ENCODE measurements at regions not wholly inside any gene's neighbourhood (a gene's known extent, or its start where the extent isn't known, plus 50 kb on each side); places are given as distances from the start of the nearest gene placed in this dataset.

DNA sequence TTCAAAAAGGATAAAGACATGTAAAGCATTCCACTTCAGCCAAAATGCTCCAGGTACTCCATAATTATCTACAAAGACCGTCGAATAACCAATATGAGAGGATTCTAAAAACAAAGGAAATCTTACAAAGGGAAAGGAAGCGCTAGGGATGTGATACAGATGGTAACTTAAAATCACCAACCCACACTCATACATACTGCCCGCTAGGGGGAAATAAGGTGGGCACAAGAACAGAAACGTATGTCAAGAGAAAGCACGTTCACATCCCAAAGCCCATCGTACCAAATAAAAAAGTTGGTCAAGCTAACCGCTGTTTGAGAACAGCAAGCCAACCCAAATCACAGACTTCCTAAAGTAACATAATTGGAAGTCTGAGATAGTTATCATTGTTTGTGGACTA is 429.4 kb downstream of the SHQ1 start:
- DNase-seq (ENCODE audit: low read depth, low spot score): no peak
- H3K27ac ChIP-seq: no peak overlapping the region

DNA sequence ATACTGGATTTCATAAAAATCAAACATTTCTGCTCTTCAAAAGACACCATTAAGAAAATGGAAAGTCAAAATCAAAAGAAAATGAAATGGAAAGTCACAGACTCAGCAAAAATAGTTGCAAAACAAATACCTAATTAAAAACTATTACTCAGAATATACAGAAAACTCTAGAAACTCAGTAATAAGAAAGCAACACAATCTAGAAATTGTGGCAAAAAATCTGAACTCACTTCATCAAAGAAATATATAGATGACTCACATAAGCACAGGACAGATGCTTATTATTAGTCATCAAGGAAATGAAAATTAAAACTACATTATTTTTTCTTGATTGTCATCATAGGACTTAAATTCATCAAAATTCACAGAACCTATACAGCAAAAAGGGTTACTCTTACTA is 430.0 kb downstream of the SHQ1 start:
- DNase-seq (ENCODE audit: low read depth, low spot score): no peak

GRCh38 chr3:72414481-72415016 is 433.7 kb downstream of the SHQ1 start:
- no peak for DNase-seq (ENCODE audit: low read depth, low spot score)
- H3K27ac ChIP-seq: no peak overlapping the region

More for the DNA sequence above, 430.0 kb downstream of the SHQ1 start:
- no peak overlapping the region for H3K27ac ChIP-seq

- no peak for DNase-seq (ENCODE audit: low read depth, low spot score)
- no peak overlapping the region for H3K27ac ChIP-seq
Observed at GRCh38 chr3:72413228-72413627, 435.0 kb downstream of the SHQ1 start.

- DNase-seq (ENCODE audit: low read depth, low spot score): no peak
Observed at GRCh38 chr3:72412340-72412956, 435.8 kb downstream of the SHQ1 start.

DNA sequence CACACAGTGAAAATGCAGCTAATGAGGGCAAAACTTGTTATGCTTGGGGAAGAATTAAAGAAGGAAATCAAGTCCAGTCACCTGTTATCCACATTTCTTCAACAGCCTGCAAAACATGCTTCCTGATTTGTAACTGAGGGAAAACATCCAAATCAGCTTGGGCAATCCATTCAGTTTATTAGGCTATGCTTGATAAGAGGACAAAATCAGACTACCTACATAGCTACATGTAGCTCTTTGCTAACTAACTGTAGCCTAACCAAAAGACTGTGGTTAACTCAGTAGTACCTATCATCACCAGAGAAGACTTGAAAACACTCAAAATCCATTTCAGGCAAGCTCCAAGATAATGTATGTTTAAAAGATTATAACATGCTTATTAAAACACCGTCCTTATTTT is 436.4 kb downstream of the SHQ1 start:
- no peak for DNase-seq (ENCODE audit: low read depth, low spot score)
- no peak overlapping the region for H3K27ac ChIP-seq

More at GRCh38 chr3:72412340-72412956, 435.8 kb downstream of the SHQ1 start:
- no peak overlapping the region for H3K27ac ChIP-seq

DNA sequence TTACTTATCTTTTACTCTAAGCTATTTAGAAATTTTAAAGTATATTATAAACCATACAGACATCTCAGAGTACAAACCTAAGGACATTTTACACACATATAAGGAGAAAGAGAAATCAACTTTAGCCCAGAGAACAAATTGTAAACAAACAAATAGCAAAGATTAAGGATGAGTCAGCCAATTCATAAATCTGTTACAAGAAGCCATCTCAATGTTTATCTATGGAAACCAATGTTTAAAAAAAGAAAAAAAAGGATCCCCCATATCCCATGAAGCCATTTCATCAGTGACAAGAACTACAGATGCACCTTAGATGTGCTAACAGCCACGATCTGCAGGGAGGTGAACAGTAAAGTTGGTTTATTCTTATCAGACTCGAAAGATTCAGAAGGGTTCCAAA is 437.1 kb downstream of the SHQ1 start:
- no peak for DNase-seq (ENCODE audit: low read depth, low spot score)
- H3K27ac ChIP-seq: no peak overlapping the region

GRCh38 chr3:72408983-72409779 is 439.1 kb downstream of the SHQ1 start:
- no peak for DNase-seq (ENCODE audit: low read depth, low spot score)
- H3K27ac ChIP-seq: no peak overlapping the region

DNA sequence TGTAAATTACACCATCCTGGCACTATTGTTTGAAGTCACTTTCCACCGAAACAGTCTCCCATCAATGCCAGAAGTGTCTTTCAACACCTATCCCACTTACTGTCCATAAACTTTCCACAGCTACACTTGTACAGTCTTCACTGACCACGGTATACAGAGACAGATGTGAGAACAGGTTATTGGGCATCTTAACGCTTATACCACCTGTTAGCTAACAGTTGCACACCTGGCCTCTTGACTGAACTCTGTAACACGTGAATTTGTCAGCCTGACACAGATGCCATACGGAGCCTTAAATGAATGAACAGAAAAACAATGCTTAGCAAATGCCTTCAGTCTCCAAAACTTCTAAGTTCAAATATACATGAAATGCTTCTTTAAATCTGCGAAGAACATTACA is 440.5 kb downstream of the SHQ1 start:
- DNase-seq (ENCODE audit: low read depth, low spot score): no peak
- H3K27ac ChIP-seq: no peak overlapping the region

DNA sequence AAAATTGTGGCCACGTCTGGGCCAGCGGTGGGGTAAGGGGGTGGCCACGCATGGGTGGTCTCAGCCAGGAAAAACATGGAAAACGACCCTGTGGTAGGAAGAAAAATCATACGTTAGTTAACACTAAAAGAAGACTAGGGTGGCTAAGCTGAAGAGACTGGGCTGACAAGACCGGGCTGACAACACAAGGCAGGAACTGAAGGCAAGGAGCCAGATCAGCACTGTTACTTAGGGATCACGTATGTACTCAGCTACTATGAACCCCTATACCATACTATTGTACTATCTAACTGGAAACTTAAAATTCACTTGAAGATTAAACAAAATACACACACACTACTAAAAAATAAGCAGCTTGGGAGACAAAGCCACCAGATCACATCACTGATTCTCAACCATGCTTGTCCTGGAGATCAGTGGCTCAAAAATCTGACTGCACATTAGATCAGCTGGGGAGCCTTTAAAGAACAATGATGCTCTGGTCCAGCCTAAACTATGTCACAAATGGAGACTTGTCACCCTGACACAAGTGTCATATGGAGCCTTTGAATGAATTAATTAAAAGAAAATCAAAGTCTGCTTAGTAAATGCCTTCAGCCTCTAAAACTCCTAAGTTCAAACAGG is 442.2 kb downstream of the SHQ1 start:
- DNase-seq (ENCODE audit: low read depth, low spot score): no peak
- no peak overlapping the region for H3K27ac ChIP-seq

- H3K27ac ChIP-seq: no peak overlapping the region
- DNase-seq (ENCODE audit: low read depth, low spot score): no peak
Observed at GRCh38 chr3:72401005-72401545, 447.2 kb downstream of the SHQ1 start.

- DNase-seq (ENCODE audit: low read depth, low spot score): no peak
- H3K27ac ChIP-seq: no peak overlapping the region
Observed at GRCh38 chr3:72398781-72399180, 449.5 kb downstream of the SHQ1 start.

GRCh38 chr3:72397586-72397985 is 450.7 kb downstream of the SHQ1 start:
- H3K27ac ChIP-seq: no peak overlapping the region
- DNase-seq (ENCODE audit: low read depth, low spot score): no peak

GRCh38 chr3:72396899-72397298 is 451.3 kb downstream of the SHQ1 start:
- no peak for DNase-seq (ENCODE audit: low read depth, low spot score)
- no peak overlapping the region for H3K27ac ChIP-seq

DNA sequence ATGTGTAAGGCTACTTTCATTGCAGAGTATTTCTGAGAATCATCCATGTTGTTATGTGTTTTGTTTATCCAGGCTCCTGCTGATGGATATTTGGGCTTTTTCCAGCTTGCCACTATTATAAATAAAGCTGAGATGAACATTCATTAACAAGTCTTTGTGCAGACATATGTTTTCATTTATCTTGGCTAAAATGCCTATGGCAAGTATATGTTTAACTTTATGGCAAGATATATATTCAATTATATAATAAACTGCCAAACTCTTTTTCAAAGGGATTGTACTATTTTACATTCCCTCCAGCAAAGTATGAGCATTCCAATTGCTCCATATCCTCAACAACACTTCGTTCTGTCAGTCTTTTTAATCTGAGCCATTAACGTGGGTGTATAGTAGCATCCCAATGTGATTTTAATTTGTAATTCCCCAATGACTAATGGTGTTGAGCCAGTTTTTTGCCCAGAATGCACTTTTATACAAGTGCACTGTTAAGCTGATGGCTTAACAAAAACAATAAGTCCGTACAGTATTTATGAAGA is 452.4 kb downstream of the SHQ1 start:
- no peak for DNase-seq (ENCODE audit: low read depth, low spot score)
- H3K27ac ChIP-seq: no peak overlapping the region

GRCh38 chr3:72393455-72393854 is 454.8 kb downstream of the SHQ1 start:
- no peak for DNase-seq (ENCODE audit: low read depth, low spot score)
- H3K27ac ChIP-seq: no peak overlapping the region

DNA sequence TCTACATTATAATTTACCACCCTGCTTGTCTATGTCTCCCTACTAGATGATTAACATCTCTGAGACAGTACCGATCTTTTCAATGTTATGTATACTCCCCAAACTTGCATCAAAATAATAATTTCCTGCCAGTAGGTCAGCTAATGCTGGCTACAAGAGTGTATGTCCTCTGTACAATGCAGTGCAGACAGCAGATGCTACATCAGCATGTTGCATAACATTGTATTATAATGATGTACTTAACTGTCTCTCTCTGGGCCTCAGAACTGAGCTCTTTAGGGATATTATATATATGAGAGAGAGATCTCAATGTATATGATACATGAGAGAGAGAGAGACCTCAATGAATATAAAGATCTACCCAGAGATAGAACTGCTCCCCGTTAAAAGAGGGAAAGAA is 456.6 kb downstream of the SHQ1 start:
- no peak overlapping the region for H3K27ac ChIP-seq
- DNase-seq (ENCODE audit: low read depth, low spot score): no peak

DNA sequence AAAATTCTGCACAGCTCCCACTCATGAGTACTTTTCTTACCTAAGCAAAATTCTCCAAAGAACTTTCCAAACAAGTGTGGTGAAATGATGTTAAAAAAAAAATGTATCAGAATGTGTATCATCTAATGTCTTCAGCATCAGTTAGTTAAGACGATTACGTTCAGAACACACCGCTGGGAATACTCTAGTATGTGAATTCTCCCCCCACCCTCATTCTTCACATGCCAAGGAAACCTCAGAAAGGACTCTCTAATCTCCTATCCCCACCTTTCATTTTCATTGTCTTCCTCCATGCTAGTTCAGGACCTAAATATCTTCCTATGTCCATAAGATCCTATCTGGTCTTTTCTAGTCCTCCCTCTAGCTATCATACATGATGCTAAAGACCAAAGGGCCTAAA is 457.4 kb downstream of the SHQ1 start:
- H3K27ac ChIP-seq: no peak overlapping the region
- no peak for DNase-seq (ENCODE audit: low read depth, low spot score)

- no peak overlapping the region for H3K27ac ChIP-seq
- no peak for DNase-seq (ENCODE audit: low read depth, low spot score)
Observed at GRCh38 chr3:72388644-72389043, 459.6 kb downstream of the SHQ1 start.

DNA sequence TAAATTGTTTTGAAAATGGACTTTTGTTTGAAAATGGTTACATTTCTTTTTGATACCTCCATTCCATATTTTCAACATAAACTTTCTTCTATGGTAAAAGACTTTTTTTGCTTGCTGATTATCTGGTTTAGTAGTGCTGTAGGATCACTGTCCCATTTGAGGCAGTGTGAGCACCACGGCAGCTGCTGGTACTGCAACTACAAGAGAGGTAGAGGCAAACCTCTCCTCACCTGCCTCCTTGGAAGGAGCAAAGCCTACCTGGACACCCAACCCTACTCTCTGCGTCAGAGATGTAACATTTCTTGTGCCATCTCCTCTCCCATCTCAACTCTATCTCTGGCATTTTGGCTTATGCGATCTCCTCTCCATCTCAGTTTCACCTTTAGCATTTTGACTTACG is 460.1 kb downstream of the SHQ1 start:
- no peak for DNase-seq (ENCODE audit: low read depth, low spot score)
- no peak overlapping the region for H3K27ac ChIP-seq
